GM12874 (cell line): ENCODE measurements at regions not wholly inside any gene's neighbourhood (a gene's known extent, or its start where the extent isn't known, plus 50 kb on each side); places are given as distances from the start of the nearest gene placed in this dataset.

Experiments used
- TF ChIP-seq, protein P1 (sequence below): IDR thresholded peaks from 2 replicates; pipeline ENCODE4 v1.5.1; 2011; ENCODE audit warnings: low read depth, mild to moderate bottlenecking, control low read depth, low read length, moderate library complexity; ENCODE audit not compliant: insufficient read depth

DNA sequence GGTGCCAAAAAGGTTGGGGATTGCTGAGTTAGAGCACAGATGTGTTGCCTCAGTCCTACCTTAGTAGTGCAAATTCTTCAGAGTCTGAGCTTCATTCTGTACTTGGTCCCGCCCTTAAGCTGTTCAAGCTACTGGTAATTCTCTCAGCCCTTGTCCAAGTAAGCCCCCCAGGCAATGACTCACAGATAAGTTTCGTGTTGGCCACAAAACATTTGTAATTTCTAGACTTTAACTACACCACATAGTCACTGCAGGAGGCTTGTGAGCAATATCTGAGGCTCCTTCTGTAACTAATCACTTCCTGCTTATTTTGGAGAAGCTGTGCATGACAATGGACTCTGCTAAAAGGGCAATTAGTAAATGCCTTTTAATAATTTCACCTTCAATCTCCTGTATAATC lies 1420.5 kb downstream of the PCDH7 start:
- TF ChIP-seq, protein P1, sequence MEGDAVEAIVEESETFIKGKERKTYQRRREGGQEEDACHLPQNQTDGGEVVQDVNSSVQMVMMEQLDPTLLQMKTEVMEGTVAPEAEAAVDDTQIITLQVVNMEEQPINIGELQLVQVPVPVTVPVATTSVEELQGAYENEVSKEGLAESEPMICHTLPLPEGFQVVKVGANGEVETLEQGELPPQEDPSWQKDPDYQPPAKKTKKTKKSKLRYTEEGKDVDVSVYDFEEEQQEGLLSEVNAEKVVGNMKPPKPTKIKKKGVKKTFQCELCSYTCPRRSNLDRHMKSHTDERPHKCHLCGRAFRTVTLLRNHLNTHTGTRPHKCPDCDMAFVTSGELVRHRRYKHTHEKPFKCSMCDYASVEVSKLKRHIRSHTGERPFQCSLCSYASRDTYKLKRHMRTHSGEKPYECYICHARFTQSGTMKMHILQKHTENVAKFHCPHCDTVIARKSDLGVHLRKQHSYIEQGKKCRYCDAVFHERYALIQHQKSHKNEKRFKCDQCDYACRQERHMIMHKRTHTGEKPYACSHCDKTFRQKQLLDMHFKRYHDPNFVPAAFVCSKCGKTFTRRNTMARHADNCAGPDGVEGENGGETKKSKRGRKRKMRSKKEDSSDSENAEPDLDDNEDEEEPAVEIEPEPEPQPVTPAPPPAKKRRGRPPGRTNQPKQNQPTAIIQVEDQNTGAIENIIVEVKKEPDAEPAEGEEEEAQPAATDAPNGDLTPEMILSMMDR = no peak

DNA sequence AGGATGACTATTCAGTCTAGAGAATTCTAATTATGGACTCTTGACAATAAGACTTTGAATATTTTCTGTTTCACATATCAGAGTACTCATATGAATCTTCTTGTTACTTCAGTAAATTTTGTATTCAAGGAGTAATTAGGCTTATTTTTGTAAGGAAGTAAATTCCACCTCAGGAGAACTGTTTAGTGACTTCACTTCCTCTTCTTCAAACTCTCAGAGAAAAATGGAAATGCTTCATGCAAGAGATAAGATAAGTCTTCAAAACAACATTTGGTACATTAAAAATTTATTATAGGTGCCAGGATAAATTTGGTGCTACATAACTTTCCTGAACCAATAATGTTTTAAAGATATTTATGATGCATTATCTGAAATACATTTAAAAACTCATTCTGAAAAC lies 1421.9 kb downstream of the PCDH7 start:
- TF ChIP-seq, protein P1 = no peak

DNA sequence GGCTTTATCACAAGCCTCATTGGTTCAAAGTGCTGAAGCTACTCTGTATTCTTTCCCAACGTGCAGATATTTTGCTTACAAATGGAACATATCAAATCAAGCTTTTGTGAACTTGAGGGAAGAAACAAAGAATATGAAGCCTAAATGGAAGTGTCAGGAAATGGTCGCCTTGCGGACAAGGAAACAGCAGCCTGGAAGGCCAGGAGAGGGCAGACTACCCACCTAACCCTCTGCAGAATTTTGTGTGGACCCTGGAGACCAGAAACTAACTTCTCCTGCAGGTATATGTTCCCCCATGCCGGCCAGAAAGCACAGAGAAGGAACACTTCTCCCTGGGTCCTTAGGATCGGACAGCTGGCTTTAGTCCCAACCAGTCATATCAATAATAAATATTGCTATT lies 1425.8 kb downstream of the PCDH7 start:
- TF ChIP-seq, protein P1 = no peak

DNA sequence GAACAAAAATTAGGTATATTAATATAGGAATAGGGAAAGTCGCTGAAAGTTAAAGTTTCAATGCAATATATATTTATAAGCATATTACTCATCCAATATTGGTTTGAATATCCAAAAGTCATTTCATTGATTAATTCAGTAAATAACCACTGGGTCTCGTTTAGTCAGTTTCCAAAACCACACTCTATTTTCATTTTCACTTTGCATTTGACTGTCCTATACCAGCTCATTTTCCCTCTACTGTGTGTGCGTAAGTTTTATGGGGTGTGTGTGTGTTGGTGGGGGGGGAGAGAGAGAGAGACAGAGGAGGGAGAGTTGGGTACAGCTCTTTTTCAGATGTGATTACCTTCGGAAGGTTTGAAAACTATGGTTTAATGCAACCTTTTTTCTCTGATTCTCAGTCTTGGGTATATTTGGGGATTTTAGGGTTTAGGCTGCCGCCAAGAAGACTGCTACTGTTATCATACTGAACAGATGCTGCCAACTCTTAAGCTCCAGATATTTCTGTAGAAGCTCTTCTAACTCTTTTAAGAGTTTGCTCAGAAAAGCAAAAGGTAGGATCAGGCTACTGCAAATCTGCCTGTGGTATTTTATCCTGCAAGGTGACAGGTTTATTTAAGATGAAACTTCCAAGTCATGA lies 1427.4 kb downstream of the PCDH7 start:
- TF ChIP-seq, protein P1 = no peak

DNA sequence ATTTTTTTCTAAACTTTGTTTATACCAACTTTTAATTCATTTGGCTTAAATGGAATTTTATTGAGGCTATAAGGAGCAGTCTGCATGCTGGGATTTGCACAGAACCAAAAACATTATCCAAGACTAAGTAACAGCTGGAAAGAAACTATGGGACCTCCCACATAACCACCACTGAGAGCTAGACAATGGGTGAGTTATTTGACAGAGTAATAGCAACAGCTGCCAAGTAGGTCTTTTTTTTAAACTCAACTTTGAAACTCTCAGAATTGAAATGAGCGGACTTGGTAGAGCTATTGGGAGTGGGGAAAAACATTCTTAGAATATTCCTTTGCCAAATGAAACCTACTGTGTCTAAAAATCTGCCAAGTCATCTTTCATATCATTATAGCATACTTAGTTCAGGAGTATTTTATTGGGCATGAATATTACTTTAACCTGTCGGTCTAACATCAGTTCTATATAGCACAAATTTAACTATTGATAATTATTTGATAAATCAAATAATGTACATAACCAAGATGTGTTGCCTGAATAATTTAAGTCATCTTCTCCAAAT lies 1428.0 kb downstream of the PCDH7 start:
- TF ChIP-seq, protein P1 = no peak

DNA sequence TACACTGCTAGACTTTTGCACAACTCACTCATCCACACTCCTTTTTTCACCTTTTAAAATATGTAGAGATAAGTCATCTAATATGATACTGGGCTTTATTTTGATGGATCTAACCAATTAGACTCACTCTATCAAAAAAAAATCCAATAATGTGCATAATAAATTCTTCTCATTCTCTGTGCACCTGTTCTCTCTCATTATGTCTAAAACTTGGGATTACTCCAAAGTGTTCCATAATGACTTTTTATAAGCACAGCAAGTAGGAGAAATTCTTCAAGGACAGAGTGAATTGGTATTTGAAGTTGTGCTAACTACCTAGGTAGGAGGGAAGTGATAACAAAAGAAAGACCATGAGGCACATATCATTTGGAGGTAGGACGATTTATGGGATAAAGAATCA lies 1438.8 kb downstream of the PCDH7 start:
- TF ChIP-seq, protein P1 = no peak

DNA sequence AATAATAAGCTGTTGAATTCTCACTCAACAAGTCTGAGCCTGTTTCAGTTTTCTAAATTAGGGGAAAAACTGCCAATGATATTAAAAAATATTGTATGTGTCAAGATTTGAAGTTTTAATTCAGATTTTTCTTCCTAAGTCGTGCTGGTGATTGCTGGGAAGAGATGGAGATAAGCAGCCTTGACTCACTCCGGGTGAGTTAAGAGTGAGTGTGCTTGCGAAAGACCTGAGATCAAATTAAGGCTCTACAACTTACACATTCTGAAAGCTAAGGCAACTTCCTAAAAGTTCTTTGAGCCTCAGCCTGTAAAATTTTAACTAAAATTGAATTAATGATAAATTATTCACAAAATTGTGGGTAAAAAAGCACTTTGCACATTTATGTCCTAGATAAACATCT lies 1441.2 kb downstream of the PCDH7 start:
- TF ChIP-seq, protein P1 = no peak
